MM.1S (cell line): ENCODE measurements at regions not wholly inside any gene's neighbourhood (a gene's known extent, or its start where the extent isn't known, plus 50 kb on each side); places are given as distances from the start of the nearest gene placed in this dataset.

Experiments used
- DNase-seq: peaks from one replicate; pipeline ENCODE4 v3.0.0-alpha.2; 2015
- H2AFZ ChIP-seq: fragments of 300-600 bp; sonication (generic); 2 replicates; pipeline ENCODE4 v1.6.0; 2016; ENCODE audit warnings: antibody characterized with exemption, low read length
- H3F3A ChIP-seq: fragments of 300-600 bp; sonication (generic); 2 replicates; pipeline ENCODE4 v1.6.1; 2016; ENCODE audit warnings: mild to moderate bottlenecking, antibody characterized with exemption, low read length, moderate library complexity, mixed read lengths; ENCODE audit not compliant: insufficient read depth
- H3K27ac ChIP-seq: fragments of 300-600 bp; sonication (generic); 2 replicates; pipeline ENCODE4 v1.5.1; 2016; ENCODE audit warnings: mild to moderate bottlenecking, low read length
- H3K27me3 ChIP-seq: fragments of 300-600 bp; sonication (generic); replicated peaks from 2 replicates; pipeline ENCODE4 v1.6.0; 2016; ENCODE audit warnings: low read length; ENCODE audit not compliant: insufficient read depth
- H3K36me3 ChIP-seq: fragments of 300-600 bp; sonication (generic); replicated peaks from 2 replicates; pipeline ENCODE4 v1.6.1; 2016; ENCODE audit warnings: mild to moderate bottlenecking, low read length, mixed read lengths; ENCODE audit not compliant: insufficient read depth
- H3K4me1 ChIP-seq: fragments of 300-600 bp; sonication (generic); 2 replicates; pipeline ENCODE4 v1.6.1; 2016; ENCODE audit warnings: low read length, mixed read lengths
- H3K4me2 ChIP-seq: fragments of 300-600 bp; sonication (generic); 2 replicates; pipeline ENCODE4 v1.6.0; 2016; ENCODE audit warnings: low read depth, low read length
- H3K4me3 ChIP-seq: fragments of 300-600 bp; sonication (generic); 2 replicates; pipeline ENCODE4 v1.5.1; 2016; ENCODE audit warnings: low read length, mixed read lengths
- H3K79me2 ChIP-seq: fragments of 300-600 bp; sonication (generic); 2 replicates; pipeline ENCODE4 v1.6.1; 2016; ENCODE audit warnings: mixed run types, low read length, mixed read lengths
- H3K9ac ChIP-seq: fragments of 300-600 bp; sonication (generic); 2 replicates; pipeline ENCODE4 v1.6.1; 2016; ENCODE audit warnings: low read length, mixed read lengths
- H3K9me2 ChIP-seq: fragments of 300-600 bp; sonication (generic); replicated peaks from 2 replicates; pipeline ENCODE4 v1.6.1; 2016; ENCODE audit warnings: mild to moderate bottlenecking, low read length, mixed read lengths; ENCODE audit not compliant: insufficient read depth
- H3K9me3 ChIP-seq: fragments of 300-600 bp; sonication (generic); replicated peaks from 2 replicates; pipeline ENCODE4 v1.6.1; 2016; ENCODE audit warnings: mild to moderate bottlenecking, low read length, mixed read lengths; ENCODE audit not compliant: insufficient read depth
- H4K20me1 ChIP-seq: fragments of 300-600 bp; sonication (generic); 2 replicates; pipeline ENCODE4 v1.6.1; 2016; ENCODE audit warnings: mild to moderate bottlenecking, low read length, moderate library complexity, mixed read lengths; ENCODE audit not compliant: insufficient read depth
- CTCF ChIP-seq: fragments of 300-600 bp; sonication (generic); IDR thresholded peaks from 2 replicates; pipeline ENCODE4 v1.5.1; 2016; ENCODE audit warnings: antibody characterized with exemption, low read length, mixed read lengths
- EZH2 ChIP-seq: fragments of 300-600 bp; sonication (generic); optimal IDR thresholded peaks from 2 replicates; pipeline ENCODE3; 2017; ENCODE audit warnings: low read depth, mild to moderate bottlenecking, antibody characterized with exemption, low read length, mixed read lengths
- EZH2phosphoT487 ChIP-seq: fragments of 300-600 bp; sonication (generic); IDR thresholded peaks from 2 replicates; pipeline ENCODE4 v1.6.1; 2018; ENCODE audit warnings: antibody characterized with exemption, low read length

- Histone ChIP-seq H3K4me2 (no peak overlapping the region), H4K20me1 (no peaks in the 10 kb centered on the region), H2AFZ (no peak overlapping the region), H3K36me3 (no peaks in the 10 kb centered on the region), H3F3A (no peaks in the 10 kb centered on the region), H3K4me1 (no peaks in the 10 kb centered on the region), H3K9me3 (no peaks in the 10 kb centered on the region), H3K27ac (no peak overlapping the region), H3K27me3 (no peaks in the 10 kb centered on the region), H3K9me2 (no peaks in the 10 kb centered on the region), H3K79me2 (no peaks in the 10 kb centered on the region), H3K9ac (no peak overlapping the region), H3K4me3 (no peak overlapping the region)
- no peak for DNase-seq
- TF ChIP-seq EZH2phosphoT487 (no peak), EZH2 (no peak), CTCF (no peak)
These were observed 110.1 kb downstream of the MAFB start for GRCh38 chr20:40578961-40579360.

- Histone ChIP-seq H3F3A (no peaks in the 10 kb centered on the region), H4K20me1 (no peaks in the 10 kb centered on the region), H3K9me2 (no peaks in the 10 kb centered on the region), H3K9me3 (no peaks in the 10 kb centered on the region), H3K79me2 (no peaks in the 10 kb centered on the region), H3K4me3 (no peak overlapping the region), H3K27me3 (no peaks in the 10 kb centered on the region), H3K4me2 (no peak overlapping the region), H3K4me1 (no peaks in the 10 kb centered on the region), H3K36me3 (no peaks in the 10 kb centered on the region), H2AFZ (no peak overlapping the region), H3K9ac (no peak overlapping the region), H3K27ac (no peak overlapping the region)
- no peak for TF ChIP-seq EZH2phosphoT487
- DNase-seq: no peak
These were observed 113.2 kb downstream of the MAFB start for GRCh38 chr20:40575851-40576250.

GRCh38 chr20:40572251-40572650, 116.8 kb downstream of the MAFB start:
- Histone ChIP-seq H3K9me3 (no peaks in the 10 kb centered on the region), H3K36me3 (no peaks in the 10 kb centered on the region), H3K4me2 (no peak overlapping the region), H4K20me1 (no peaks in the 10 kb centered on the region), H3K9ac (no peak overlapping the region), H3K4me3 (no peak overlapping the region), H3K27ac (no peak overlapping the region), H3K27me3 (no peaks in the 10 kb centered on the region), H3K79me2 (no peaks in the 10 kb centered on the region), H3K4me1 (no peaks in the 10 kb centered on the region), H3K9me2 (no peaks in the 10 kb centered on the region), H3F3A (no peaks in the 10 kb centered on the region), H2AFZ (no peak overlapping the region)
- TF ChIP-seq EZH2: no peak
- no peak for TF ChIP-seq CTCF
- no peak for TF ChIP-seq EZH2phosphoT487
- no peak for DNase-seq

- Histone ChIP-seq H3K9ac (no peak overlapping the region), H3K9me3 (no peaks in the 10 kb centered on the region), H3K27ac (no peak overlapping the region), H3K79me2 (no peaks in the 10 kb centered on the region), H4K20me1 (no peaks in the 10 kb centered on the region), H2AFZ (no peak overlapping the region), H3K4me2 (no peak overlapping the region), H3K36me3 (no peaks in the 10 kb centered on the region), H3K27me3 (no peaks in the 10 kb centered on the region), H3K4me1 (no peaks in the 10 kb centered on the region), H3K9me2 (no peaks in the 10 kb centered on the region), H3F3A (no peaks in the 10 kb centered on the region), H3K4me3 (no peak overlapping the region)
- no peak for DNase-seq
- no peak for TF ChIP-seq EZH2phosphoT487
These were observed 117.4 kb downstream of the MAFB start for GRCh38 chr20:40571639-40572038.
